ENCODE measurements at regions not wholly inside any gene's neighbourhood (a gene's known extent, or its start where the extent isn't known, plus 50 kb on each side); places are given as distances from the start of the nearest gene placed in this dataset.
A peak's percentile ranks its signal among the peaks of the same experiment; 100 is the strongest.

DNA sequence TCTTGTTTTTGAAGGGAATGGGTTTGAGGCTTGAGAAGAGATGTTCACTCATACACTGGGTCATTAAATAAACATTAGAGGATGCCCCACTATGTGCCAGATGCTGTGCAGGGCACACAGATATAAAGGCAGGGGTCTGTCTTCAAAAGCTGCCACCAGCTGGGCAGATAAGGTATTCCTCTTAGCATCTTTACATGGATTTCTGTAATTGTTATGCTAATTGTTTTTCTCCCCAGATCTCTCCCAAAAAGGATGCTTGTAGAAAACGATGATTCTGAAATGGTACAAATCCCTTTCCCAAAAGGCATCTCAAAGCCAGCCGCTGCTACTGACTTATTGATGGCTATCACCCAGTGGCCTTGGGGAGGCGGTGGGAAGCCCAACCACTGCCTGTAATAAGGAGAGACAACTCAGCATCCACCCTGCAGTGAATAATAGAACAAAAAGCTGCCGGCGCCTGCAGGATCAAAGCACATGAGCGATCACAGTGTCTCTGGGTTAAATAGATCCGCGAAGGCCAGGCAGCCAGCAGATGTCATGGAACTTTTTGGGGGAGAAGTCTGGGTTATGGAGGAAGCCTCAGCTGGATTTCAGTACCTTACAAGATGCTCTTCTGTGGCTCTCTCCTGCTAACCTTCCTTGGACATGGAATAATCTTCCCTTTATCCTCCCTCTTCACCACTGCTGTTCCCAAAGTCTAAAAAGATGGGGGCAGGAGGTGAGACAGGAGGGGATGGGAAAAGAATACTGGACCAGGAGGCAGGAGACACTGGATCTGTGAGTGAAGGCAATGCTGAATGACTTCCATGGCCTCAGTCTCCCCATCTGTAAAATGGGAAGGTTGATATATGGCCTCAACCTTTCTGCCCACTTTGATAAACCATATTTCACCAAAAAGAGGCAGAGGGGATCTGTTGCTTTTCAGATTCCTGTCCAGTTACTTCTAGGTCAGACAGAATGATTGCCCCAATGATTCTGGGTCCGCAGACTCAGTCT is 54.8 kb upstream of the CD34 start:
- ATAC-seq = no peak
- TF ChIP-seq TCF4 (CRISPR knock-in tag; IDR thresholded peaks at IDR 0.05; ENCODE audit: borderline replicate concordance) (no peak), ZNF70 (CRISPR knock-in tag; IDR thresholded peaks at IDR 0.05) (no peak), GLIS3 (CRISPR knock-in tag; IDR thresholded peaks at IDR 0.05) (no peak)
- TF ChIP-seq, protein P1, sequence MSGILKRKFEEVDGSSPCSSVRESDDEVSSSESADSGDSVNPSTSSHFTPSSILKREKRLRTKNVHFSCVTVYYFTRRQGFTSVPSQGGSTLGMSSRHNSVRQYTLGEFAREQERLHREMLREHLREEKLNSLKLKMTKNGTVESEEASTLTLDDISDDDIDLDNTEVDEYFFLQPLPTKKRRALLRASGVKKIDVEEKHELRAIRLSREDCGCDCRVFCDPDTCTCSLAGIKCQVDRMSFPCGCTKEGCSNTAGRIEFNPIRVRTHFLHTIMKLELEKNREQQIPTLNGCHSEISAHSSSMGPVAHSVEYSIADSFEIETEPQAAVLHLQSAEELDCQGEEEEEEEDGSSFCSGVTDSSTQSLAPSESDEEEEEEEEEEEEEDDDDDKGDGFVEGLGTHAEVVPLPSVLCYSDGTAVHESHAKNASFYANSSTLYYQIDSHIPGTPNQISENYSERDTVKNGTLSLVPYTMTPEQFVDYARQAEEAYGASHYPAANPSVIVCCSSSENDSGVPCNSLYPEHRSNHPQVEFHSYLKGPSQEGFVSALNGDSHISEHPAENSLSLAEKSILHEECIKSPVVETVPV (CRISPR knock-in tag; IDR thresholded peaks at IDR 0.05) = no peak

- no peak; the same call in 2 of the 3 replicates for ATAC-seq
These were observed 53.5 kb upstream of the CD34 start for GRCh38 chr1:207964195-207964966.

DNA sequence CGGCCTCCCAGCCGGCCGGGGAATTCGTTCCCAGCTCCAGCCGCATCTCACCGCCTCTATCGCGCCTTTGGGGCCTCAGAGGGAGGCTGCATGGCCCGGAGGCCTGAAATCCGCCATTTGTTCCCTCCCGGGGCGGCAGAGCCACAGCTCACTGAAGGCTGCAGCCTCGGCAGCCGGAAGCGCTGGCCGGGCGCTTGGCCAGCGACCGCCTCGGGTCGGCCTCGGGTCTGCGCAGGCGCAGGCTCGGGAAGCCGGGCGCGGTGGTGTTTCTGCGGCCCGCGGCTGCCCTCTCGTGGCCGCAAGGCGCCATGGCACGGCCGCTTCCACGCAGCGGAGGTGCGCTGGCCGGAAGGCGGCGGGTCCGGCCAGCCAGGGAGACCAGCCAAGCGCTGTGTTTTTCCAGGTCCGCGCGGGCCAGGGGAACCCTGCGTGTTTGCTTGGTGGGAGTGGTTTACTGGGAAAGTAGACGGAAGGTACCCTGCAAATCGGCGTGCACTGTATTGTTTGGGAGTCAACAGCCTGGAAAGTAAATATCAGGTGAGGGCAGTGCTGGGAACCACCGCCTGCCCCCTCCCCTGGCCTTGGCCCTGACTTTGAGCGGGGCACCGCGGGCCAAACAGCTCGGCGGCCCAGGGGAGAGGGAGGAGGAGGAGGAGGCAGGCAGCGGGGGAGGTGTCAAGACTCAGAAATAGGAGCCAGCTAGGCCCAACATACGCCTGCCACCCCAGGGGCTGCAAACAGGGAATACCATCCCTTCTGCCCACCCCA is 52.7 kb upstream of the CD34 start:
- peak; percentile 92 for ATAC-seq
- no peak for TF ChIP-seq TOX (CRISPR knock-in tag; IDR thresholded peaks at IDR 0.05; ENCODE audit: borderline replicate concordance)
- TF ChIP-seq, protein P2, sequence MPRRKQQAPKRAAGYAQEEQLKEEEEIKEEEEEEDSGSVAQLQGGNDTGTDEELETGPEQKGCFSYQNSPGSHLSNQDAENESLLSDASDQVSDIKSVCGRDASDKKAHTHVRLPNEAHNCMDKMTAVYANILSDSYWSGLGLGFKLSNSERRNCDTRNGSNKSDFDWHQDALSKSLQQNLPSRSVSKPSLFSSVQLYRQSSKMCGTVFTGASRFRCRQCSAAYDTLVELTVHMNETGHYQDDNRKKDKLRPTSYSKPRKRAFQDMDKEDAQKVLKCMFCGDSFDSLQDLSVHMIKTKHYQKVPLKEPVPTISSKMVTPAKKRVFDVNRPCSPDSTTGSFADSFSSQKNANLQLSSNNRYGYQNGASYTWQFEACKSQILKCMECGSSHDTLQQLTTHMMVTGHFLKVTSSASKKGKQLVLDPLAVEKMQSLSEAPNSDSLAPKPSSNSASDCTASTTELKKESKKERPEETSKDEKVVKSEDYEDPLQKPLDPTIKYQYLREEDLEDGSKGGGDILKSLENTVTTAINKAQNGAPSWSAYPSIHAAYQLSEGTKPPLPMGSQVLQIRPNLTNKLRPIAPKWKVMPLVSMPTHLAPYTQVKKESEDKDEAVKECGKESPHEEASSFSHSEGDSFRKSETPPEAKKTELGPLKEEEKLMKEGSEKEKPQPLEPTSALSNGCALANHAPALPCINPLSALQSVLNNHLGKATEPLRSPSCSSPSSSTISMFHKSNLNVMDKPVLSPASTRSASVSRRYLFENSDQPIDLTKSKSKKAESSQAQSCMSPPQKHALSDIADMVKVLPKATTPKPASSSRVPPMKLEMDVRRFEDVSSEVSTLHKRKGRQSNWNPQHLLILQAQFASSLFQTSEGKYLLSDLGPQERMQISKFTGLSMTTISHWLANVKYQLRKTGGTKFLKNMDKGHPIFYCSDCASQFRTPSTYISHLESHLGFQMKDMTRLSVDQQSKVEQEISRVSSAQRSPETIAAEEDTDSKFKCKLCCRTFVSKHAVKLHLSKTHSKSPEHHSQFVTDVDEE (CRISPR knock-in tag; IDR thresholded peaks at IDR 0.05) = peak; percentile 37; the same call in 1 of the 2 replicates
- no peak for TF ChIP-seq SNAI2 (CRISPR knock-in tag; IDR thresholded peaks at IDR 0.05)

More at GRCh38 chr1:207964195-207964966, 53.5 kb upstream of the CD34 start:
- TF ChIP-seq GLIS3 (CRISPR knock-in tag; IDR thresholded peaks at IDR 0.05) (no peak), ZC3H10 (CRISPR knock-in tag; IDR thresholded peaks at IDR 0.05) (no peak), BACH2 (CRISPR knock-in tag; IDR thresholded peaks at IDR 0.05; ENCODE audit: borderline replicate concordance) (no peak), ARNTL (CRISPR knock-in tag; IDR thresholded peaks at IDR 0.05; ENCODE audit: borderline replicate concordance, low read depth) (no peak), ZNF565 (CRISPR knock-in tag; conservative IDR thresholded peaks at IDR 0.05; ENCODE audit: low read depth) (no peak), ZFP3 (CRISPR knock-in tag; IDR thresholded peaks at IDR 0.05) (no peak), ZNF70 (CRISPR knock-in tag; IDR thresholded peaks at IDR 0.05) (no peak), ZNF8 (CRISPR knock-in tag; IDR thresholded peaks at IDR 0.05) (no peak), ESRRG (CRISPR knock-in tag; IDR thresholded peaks at IDR 0.05) (no peak), TCF4 (CRISPR knock-in tag; IDR thresholded peaks at IDR 0.05; ENCODE audit: borderline replicate concordance) (no peak), SNAI2 (CRISPR knock-in tag; IDR thresholded peaks at IDR 0.05) (no peak)
- TF ChIP-seq, protein P2 (CRISPR knock-in tag; IDR thresholded peaks at IDR 0.05) = no peak

DNA sequence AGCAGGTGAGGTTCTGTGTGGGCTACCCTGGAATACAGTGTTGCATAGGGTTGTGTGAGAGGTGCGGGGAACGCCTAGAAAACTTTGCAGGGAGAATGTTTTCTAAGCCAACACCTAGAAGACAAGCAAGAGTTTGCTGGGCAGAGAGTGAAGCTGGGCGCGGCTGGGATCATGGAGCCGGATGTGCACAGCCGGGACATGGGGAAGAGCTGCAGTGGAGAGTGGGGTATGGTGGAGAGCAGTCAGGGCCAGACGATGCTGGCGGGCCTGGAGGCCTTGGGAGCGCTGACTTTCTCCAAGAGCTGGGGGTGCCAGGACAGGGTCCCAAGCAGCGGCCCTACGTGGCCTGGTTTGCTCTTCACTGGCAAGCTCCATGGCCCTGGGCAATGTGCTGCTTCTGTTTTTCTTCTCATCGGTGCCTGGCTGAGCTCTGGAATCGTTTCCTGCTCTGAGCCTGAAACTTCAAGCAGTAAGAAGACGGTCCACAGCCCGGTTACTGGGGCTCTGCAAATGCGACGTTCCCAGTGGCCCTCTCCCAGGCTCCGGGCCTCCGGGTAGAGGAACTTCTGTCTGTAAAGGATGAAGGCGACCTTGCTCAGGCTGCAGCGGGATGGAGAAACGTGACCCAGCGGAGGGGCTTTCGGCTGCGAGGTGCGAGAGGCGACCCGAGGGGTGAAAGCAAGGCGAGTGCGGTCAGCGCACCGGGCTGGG is 51.9 kb upstream of the CD34 start:
- TF ChIP-seq PPARA (CRISPR knock-in tag; IDR thresholded peaks at IDR 0.05; ENCODE audit: borderline replicate concordance) (no peak), TCF4 (CRISPR knock-in tag; IDR thresholded peaks at IDR 0.05; ENCODE audit: borderline replicate concordance) (no peak), RARB (CRISPR knock-in tag; IDR thresholded peaks at IDR 0.05) (no peak), SNAI2 (CRISPR knock-in tag; IDR thresholded peaks at IDR 0.05) (no peak), GLIS3 (CRISPR knock-in tag; IDR thresholded peaks at IDR 0.05) (no peak), ZC3H10 (CRISPR knock-in tag; IDR thresholded peaks at IDR 0.05) (no peak), TOX (CRISPR knock-in tag; IDR thresholded peaks at IDR 0.05; ENCODE audit: borderline replicate concordance) (no peak), ARNTL (CRISPR knock-in tag; IDR thresholded peaks at IDR 0.05; ENCODE audit: borderline replicate concordance, low read depth) (no peak), OSR1 (CRISPR knock-in tag; IDR thresholded peaks at IDR 0.05) (no peak)
- TF ChIP-seq, protein P3, sequence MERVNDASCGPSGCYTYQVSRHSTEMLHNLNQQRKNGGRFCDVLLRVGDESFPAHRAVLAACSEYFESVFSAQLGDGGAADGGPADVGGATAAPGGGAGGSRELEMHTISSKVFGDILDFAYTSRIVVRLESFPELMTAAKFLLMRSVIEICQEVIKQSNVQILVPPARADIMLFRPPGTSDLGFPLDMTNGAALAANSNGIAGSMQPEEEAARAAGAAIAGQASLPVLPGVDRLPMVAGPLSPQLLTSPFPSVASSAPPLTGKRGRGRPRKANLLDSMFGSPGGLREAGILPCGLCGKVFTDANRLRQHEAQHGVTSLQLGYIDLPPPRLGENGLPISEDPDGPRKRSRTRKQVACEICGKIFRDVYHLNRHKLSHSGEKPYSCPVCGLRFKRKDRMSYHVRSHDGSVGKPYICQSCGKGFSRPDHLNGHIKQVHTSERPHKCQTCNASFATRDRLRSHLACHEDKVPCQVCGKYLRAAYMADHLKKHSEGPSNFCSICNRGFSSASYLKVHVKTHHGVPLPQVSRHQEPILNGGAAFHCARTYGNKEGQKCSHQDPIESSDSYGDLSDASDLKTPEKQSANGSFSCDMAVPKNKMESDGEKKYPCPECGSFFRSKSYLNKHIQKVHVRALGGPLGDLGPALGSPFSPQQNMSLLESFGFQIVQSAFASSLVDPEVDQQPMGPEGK (CRISPR knock-in tag; IDR thresholded peaks at IDR 0.05; ENCODE audit: borderline replicate concordance) = no peak
- TF ChIP-seq, protein P1 (CRISPR knock-in tag; IDR thresholded peaks at IDR 0.05) = no peak
- peak; percentile 31 for ATAC-seq

All from SK-N-SH treated with all-trans-retinoic acid at 6 μM for 48 hours (cell line).